GM12891 (cell line): ENCODE measurements at regions not wholly inside any gene's neighbourhood (a gene's known extent, or its start where the extent isn't known, plus 50 kb on each side); places are given as distances from the start of the nearest gene placed in this dataset.

Source experiments
- PAX5 ChIP-seq: IDR thresholded peaks from 2 replicates; pipeline ENCODE4 v1.6.1; 2011; ENCODE audit warnings: low read length, moderate library complexity, mild to moderate bottlenecking; ENCODE audit not compliant: insufficient read depth, severe bottlenecking
- POLR2A ChIP-seq: IDR thresholded peaks from 2 replicates; pipeline ENCODE4 v1.6.1; 2011; ENCODE audit warnings: low read depth, low read length, control low read depth
- POLR2AphosphoS5 ChIP-seq: IDR thresholded peaks from 2 replicates; pipeline ENCODE4 v1.6.1; 2011; ENCODE audit warnings: low read depth, low read length, control low read depth
- POU2F2 ChIP-seq: IDR thresholded peaks from 2 replicates; pipeline ENCODE4 v1.6.1; 2011; ENCODE audit warnings: low read depth, mild to moderate bottlenecking, control low read depth, low read length, moderate library complexity
- SPI1 ChIP-seq: IDR thresholded peaks from 2 replicates; pipeline ENCODE4 v1.6.1; 2011; ENCODE audit warnings: low read depth, low read length, control low read depth
- TAF1 ChIP-seq: IDR thresholded peaks from 2 replicates; pipeline ENCODE4 v1.6.1; 2011; ENCODE audit warnings: low read depth, low read length, control low read depth

DNA sequence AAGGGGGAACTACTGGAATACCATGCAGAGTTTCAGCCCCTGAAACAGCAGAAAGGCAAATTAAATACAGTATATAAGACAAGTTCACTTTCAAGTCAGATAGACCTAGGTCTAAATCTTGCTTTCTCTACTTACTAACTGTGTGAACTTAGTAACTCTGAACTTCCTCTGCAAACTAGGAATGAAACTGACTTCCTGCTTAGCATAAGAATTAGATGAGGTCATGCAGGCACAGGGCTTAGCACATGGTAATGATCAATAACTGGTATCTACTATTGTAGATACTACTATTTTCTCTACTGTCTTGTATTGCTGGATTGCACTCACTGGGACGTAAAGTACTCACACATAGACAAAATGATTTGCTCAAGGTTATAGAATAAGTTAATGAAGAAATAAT is 51.5 kb upstream of the MTNR1B start:
- TF ChIP-seq POLR2A: no peak
- no peak for TF ChIP-seq PAX5
- no peak for TF ChIP-seq POLR2AphosphoS5
- TF ChIP-seq TAF1: no peak
- no peak for TF ChIP-seq POU2F2
- TF ChIP-seq SPI1: no peak
